ENCODE measurements at regions not wholly inside any gene's neighbourhood (a gene's known extent, or its start where the extent isn't known, plus 50 kb on each side); places are given as distances from the start of the nearest gene placed in this dataset.

DNA sequence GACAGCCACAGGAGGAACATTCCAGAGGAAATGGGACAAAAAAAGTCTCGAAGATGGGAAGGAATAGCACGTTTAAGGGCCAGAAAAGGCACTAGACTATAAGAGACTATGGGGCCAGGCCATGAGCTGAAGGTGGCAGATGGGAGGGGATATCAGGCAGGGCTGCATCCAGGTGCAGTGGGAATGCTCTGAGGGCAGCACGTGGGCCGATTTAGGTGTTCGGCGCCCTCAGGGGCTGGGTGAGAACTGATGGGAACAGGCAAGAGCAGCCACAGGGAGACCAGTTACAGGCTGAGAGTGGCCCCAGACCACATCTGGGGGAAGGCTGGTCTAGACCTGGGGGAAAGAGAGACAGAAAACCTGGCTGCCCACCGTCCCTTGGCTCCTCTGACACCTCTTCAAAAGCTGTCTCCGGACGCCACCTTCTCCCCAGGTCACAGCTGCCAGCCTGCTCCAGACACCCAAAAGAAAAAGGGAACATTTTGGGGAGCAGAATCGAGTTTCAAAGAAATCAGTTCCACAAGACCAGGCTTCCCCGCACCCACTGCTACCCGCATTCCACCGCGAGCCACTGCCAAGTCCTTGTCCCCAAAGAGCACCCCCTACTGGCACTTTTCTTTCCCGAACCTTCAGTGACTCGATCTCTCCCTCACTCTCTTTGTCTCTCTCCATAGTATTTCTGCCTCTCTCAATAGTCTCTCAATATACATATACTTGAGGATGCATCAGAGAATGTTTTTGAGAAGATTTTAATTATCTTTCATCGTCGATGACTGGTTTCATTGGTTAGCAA is 190.1 kb upstream of the AGAP1 start:
- DNase-seq, result no peak

GRCh38 chr2:235305678-235306077 is 188.2 kb upstream of the AGAP1 start:
- DNase-seq, result no peak

- DNase-seq, result no peak
Observed at GRCh38 chr2:235311044-235311443, 182.8 kb upstream of the AGAP1 start.

DNA sequence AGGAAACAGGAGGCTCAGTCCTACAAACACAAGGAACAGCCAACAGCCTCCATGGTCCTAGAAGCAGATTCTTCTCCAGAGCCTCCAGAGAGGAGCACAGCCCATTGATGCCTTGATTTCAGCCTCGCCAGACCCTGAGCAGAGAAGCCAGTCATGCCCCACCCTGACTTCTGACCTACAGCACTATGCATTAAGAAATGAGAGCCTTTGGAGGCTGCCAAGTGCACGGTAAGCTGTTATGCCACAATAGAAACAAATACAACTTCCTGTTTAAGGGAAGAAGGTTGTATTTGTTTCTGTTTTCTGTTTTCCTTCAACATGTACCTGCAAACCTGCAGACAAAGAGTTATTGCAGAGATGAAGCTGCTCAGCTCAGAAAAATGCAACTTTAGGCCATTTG is 181.3 kb upstream of the AGAP1 start:
- no peak for DNase-seq

DNA sequence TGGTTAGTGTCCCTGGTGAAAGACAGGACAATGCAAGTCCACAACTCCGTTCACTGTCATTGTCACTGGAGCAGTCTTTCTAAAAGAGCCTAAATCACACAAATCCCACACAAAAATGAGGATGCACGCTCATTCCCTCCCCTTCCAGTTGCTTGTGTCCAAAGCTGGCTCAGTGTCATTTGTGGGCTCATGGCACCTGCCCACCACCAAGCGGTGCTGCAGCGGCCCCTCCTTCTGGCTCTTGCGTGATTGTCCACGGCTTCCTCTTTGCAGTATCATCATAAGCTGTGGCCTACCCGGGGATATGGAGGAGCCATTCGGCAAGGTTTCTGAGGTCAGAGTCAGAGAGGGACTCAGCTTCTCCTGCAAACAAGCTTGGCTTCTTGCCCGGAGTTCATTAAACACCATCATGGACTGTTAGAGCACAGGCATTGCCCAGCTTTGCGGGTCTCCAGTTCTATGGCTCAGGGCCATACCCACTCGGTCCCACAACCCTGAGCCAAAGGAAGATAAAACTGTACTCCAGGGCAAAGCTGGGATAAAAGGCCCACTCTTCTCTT is 179.4 kb upstream of the AGAP1 start:
- no peak for DNase-seq

DNA sequence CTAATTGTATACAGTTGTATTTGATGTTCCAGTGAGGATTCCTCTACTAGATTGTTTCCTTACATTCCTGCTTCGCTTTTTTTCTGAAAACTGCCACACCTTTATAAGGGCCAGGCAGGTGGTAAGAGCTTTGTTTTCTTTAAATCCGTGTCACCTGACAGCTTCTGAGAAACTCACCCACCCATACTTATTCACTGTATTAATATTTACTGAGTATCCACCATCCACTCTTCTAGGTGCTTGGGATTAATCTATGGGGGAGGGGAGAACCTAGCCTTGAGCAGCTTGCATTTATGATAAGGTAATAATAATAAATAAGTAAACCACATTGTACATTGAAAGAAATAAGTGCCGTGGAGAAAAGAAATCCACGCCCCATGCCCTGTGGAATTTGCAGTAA is 174.7 kb upstream of the AGAP1 start:
- DNase-seq, result no peak

- DNase-seq, result no peak
Observed at GRCh38 chr2:235320326-235320725, 173.5 kb upstream of the AGAP1 start.

- DNase-seq, result no peak
Observed at GRCh38 chr2:235324324-235324723, 169.5 kb upstream of the AGAP1 start.

DNA sequence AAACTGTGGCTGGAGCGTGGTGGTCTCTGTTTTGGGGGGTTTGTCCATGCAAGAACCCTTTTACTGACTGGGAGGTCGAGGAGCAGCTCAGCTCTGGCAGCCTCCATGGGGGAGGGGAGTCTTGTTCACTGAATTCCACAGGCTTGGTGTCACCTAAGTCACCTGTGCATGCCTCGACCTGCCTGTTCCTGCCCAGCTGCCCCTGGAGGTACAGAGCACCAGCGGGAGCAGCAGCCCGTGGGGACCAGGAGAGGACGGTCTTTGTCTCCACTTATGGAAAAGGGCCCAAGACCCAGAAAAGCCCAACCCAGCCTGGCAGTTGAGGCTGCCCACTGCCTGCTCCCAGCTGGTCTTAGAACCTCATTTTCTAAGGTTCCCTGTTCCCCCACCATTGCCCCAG is 168.7 kb upstream of the AGAP1 start:
- no peak for DNase-seq

DNA sequence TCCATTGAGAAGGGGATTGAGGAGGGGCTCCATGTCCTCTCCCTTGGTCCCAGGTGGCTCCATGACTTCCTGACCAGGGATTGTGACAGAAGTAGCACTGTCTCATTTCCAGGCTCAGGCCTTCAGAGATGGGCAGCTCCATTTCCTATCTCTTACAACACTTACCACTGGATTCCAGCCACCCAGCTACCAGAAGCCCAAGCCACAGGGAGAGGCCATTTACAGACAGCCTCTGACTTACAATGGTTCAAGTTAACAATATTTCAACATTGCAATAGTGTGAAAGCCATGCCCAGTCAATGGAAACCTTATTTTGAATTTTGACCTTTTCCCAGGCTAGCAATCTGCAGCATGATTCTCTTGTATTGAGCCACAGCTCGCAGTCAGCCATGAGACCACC is 164.9 kb upstream of the AGAP1 start:
- DNase-seq, result no peak

- DNase-seq, result no peak
Observed at GRCh38 chr2:235330775-235331451, 162.9 kb upstream of the AGAP1 start.

DNA sequence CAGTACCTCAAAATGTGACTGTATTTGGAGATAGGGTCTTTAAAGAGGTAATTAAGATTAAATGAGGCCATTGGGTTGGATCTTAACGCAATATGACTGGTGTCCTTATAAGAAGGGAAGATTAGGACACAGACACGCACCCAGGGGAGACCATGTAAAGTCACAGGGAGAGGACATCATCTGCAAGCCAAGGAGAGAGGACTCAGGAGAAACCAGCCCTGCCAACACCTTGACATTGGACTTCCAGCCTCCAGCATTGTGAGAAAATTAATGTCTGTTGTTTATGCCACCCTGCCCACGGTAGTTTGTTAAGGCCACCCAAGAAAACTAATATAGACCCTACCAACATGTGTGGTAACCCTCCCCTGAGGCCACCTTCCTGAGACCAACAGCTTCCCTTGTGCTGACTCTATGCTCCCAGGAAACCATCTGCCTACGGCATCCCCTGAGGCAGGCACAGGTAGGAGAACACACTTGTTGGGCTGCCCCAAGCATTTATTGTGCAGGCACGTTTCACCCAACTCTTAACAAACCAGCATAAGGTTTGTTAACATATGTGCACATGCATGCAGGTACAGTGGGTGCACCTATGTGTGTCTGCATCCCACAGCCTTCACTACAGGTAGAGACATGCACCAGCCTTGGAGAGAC is 161.5 kb upstream of the AGAP1 start:
- no peak for DNase-seq

GRCh38 chr2:235333076-235333475 is 160.8 kb upstream of the AGAP1 start:
- DNase-seq, result no peak

GRCh38 chr2:235334179-235334578 is 159.7 kb upstream of the AGAP1 start:
- no peak for DNase-seq

- DNase-seq, result no peak
Observed at GRCh38 chr2:235343156-235343774, 150.6 kb upstream of the AGAP1 start.

GRCh38 chr2:235343869-235344268 is 150.0 kb upstream of the AGAP1 start:
- DNase-seq, result no peak

DNA sequence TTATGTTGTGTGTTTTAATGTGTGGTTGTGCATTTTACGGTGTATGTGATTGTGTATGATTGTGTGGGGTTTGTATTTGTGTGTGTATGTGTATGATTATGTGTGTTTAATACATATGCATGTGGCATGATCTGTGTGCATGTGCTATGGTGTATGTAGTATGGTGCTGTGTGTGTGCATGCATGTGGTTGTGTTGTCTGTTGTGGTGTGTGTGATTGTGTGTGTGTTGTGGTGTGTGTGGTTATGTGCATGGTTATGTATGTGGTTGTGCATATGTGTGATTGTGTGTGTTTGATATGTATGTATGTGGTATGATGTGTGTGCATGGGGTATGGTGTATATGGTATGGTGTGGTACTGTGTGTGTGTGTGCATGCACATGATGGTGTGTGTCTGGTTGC is 148.1 kb upstream of the AGAP1 start:
- no peak for DNase-seq

DNA sequence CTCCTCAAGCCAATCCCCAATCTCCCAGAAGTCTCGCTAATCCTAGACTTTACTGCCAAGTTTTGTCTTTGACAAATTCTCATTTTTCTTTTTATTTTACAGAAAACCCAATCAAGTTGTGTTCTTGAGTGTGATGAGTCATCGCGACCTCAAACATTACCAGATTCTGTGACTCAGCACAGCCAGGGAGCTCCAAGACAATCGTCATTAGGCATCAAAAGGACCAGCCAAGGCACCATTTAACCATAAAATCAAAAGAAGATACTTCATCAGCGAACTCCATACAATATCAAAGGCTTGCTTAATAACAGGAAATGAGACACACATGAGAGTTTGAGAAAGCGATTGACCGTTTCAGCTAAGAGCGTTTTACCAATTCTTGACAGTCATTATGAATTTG is 146.2 kb upstream of the AGAP1 start:
- DNase-seq, result no peak

- no peak for DNase-seq
Observed at GRCh38 chr2:235348329-235348728, 145.5 kb upstream of the AGAP1 start.

GRCh38 chr2:235350234-235350633 is 143.6 kb upstream of the AGAP1 start:
- DNase-seq, result no peak

DNA sequence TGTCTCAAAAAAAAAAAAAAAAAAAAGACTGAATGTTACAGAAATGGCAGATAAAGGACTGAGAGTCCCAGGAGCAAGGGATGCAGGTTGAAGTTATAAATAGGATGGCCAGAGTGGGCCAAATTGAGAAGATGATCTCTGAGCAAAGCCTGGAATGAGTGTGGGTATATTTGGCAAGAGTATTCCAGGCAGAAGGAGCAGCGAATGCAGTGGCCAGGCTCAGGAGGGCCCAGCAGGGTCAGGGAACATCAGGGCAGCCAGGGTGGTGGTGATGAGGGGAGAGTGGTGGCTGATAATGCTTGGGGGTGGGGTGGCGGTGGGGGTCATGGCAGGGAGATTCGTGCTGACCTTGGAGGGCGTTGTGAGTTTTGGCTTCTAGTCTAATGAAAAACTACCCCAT is 141.3 kb upstream of the AGAP1 start:
- DNase-seq, result no peak

DNA sequence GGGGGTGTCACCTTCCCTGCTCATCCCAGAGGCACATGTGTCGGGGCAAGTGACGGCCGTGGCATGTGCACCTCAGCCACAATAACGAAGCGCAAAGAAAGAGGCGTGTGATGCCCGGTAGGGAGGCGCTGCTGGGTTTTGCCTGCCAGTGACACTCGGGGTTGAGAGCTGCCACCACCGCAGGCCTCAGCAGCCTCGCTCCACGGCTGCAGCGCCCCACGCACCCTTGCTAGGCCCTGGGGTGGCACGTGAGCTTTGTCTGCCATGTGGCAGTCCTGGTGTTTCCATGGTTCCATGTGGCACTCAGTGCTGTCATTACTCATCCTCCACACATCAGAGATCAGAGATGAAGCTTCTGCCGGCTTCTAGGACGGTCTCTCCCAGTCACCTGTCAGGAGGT is 136.0 kb upstream of the AGAP1 start:
- no peak for DNase-seq

Measured in left kidney (tissue), 1 donor.